ENCODE measurements at regions not wholly inside any gene's neighbourhood (a gene's known extent, or its start where the extent isn't known, plus 50 kb on each side); places are given as distances from the start of the nearest gene placed in this dataset.

- peak; percentile 55; the same call in 1 of the 2 replicates for TF ChIP-seq JUN (IDR thresholded peaks at IDR 0.05; ENCODE audit: borderline replicate concordance, low read depth, low read length)
- TF ChIP-seq JUN (CRISPR knock-in tag; IDR thresholded peaks at IDR 0.05; ENCODE audit: borderline replicate concordance) = no peak
- no peak for TF ChIP-seq CEBPB (tag; IDR thresholded peaks at IDR 0.05)
- no peak for TF ChIP-seq UBTF (IDR thresholded peaks at IDR 0.05; ENCODE audit: borderline replicate concordance in 1 of 2, low read depth in 2 of 2, low read length in 2 of 2)
- peak; percentile 48; the same call in 1 of the 2 replicates for TF ChIP-seq NFE2 (IDR thresholded peaks at IDR 0.05; ENCODE audit: low read depth)
- TF ChIP-seq ATF3 (IDR thresholded peaks at IDR 0.05) = peak; percentile 77
- TF ChIP-seq ATF3 (CRISPR knock-in tag; conservative IDR thresholded peaks at IDR 0.05) = no peak
- no peak for TF ChIP-seq SMAD2 (IDR thresholded peaks at IDR 0.05; ENCODE audit: low read depth, low read length)
- 0 out of 2 replicates have a peak, but pooled peaks have one; percentile 23 for TF ChIP-seq ZFX (CRISPR knock-in tag; IDR thresholded peaks at IDR 0.05)
- no peak for TF ChIP-seq ARID3A (IDR thresholded peaks at IDR 0.05; ENCODE audit: borderline replicate concordance, low read depth, low read length)
- TF ChIP-seq JUND (IDR thresholded peaks at IDR 0.05; ENCODE audit: borderline replicate concordance, low read depth, low read length) = peak; percentile 87
- TF ChIP-seq JUND (tag; IDR thresholded peaks at IDR 0.05; ENCODE audit: borderline replicate concordance, low read depth, low read length) = peak; percentile 64; the same call in 2 of the 3 replicates
Measured at GRCh38 chr17:77427391-77427991, 286.7 kb downstream of the SEC14L1 start (continued).
